Activated T-cell treated with anti-CD3 and anti-CD28 coated beads, Interleukin-2, amount 50 U/mL, for 24 hours (primary cell): ENCODE measurements at regions not wholly inside any gene's neighbourhood (a gene's known extent, or its start where the extent isn't known, plus 50 kb on each side); places are given as distances from the start of the nearest gene placed in this dataset.

Experiments
- DNase-seq: peaks from one replicate; pipeline ENCODE4 v3.0.0-alpha.2; 2020
- H3K27ac Mint-ChIP-seq: 2 replicates; pipeline ENCODE4 v1.8.0; 2020; ENCODE audit warnings: mild to moderate bottlenecking, mixed read lengths
- H3K27me3 Mint-ChIP-seq: 2 replicates; pipeline ENCODE4 v1.8.0; 2020; ENCODE audit warnings: mixed read lengths
- H3K36me3 Mint-ChIP-seq: 2 replicates; pipeline ENCODE4 v1.8.0; 2020; ENCODE audit warnings: low read depth, mixed read lengths
- H3K4me1 Mint-ChIP-seq: 2 replicates; pipeline ENCODE4 v1.8.0; 2020; ENCODE audit warnings: low read depth, mixed read lengths
- H3K4me3 Mint-ChIP-seq: 2 replicates; pipeline ENCODE4 v1.8.0; 2020; ENCODE audit warnings: mild to moderate bottlenecking, moderate library complexity, mixed read lengths
- H3K9me3 Mint-ChIP-seq: 2 replicates; pipeline ENCODE4 v1.8.0; 2020; ENCODE audit warnings: mixed read lengths

DNA sequence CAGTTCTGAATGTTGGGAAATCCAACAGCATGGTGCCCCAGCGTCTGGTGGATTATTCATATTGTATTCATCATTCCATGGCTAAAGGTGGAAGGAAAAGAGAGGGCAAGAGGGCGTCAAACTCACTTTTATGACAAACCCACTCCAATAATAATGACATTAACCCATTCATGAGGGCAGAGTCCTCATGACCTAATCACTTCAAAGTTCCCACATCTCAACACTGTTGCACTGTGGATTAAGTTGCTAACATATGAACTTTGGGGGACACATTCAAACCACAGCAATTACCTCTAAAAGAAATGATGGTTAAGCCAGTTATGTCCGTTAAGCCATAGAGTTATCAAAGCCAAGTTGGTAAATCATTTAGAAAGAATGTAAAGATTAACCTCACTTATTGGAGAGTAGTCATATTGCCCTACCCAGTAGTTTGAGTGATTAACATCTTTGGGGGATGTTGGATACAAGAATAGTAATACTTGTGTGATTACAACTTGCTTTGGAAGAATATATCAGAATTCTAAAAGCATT lies 212.4 kb upstream of the FLRT2 start:
- no peaks in the 10 kb centered on the region for H3K4me1 Mint-ChIP-seq
- no peak overlapping the region for H3K27ac Mint-ChIP-seq
- H3K27me3 Mint-ChIP-seq = no peaks in the 10 kb centered on the region
- H3K4me3 Mint-ChIP-seq = no peak overlapping the region
- no peaks in the 10 kb centered on the region for H3K36me3 Mint-ChIP-seq
- H3K9me3 Mint-ChIP-seq = peaks cover 2% of the 10 kb centered on the region
- DNase-seq = no peak

DNA sequence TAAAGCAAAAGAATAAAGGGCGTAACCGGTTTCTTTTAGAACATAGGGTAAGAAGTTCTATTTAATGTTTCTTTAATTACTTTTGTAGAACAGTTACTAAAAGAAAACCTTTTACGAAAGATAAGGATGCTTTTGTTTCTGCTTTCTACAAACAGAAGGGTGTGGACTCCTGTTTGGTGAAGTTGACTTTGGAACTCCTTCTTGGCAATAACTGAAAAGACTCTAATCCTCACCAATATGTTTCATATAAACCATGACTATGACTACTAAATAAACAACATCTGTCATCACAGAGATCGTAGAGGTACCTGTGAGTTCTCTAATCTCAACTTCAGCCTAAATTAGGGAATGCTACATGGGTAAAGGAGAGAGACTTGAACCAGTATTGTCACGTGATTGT lies 210.8 kb upstream of the FLRT2 start:
- Mint-ChIP-seq H3K4me3 (no peak overlapping the region), H3K27ac (no peak overlapping the region), H3K9me3 (peaks cover 2% of the 10 kb centered on the region), H3K36me3 (no peaks in the 10 kb centered on the region), H3K4me1 (no peaks in the 10 kb centered on the region), H3K27me3 (no peaks in the 10 kb centered on the region)
- DNase-seq = no peak

DNA sequence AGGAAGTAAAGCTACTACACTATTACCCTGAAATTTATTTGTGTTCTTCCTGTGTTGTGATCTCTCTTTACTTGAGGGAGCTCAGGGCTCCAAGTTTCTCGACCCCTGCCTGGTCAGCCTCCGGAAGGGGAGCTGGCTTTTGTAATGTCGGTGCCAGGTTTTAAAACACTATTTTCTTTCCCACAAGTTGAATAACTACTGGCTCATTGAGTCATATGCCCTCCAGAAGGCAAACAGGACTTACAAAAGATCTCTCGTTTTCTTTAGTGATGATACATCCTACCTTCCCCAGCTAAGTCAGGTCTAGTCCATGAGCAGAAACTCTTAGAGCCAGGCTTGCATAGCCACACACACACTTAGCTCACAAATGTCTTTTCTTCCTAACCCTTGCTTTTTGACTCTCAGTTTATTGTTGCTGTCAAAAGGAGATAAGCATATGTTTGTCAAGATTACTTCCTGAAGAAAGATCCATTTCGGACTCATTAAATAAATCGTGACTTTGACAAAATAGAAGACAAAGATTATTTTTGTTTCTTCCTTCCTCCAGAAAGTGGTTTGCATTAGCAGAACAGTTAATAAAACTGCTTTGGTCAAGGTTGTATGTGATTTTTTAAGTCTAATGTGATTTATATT lies 209.8 kb upstream of the FLRT2 start:
- H3K9me3 Mint-ChIP-seq = peaks cover 2% of the 10 kb centered on the region
- H3K4me3 Mint-ChIP-seq = no peak overlapping the region
- H3K36me3 Mint-ChIP-seq = no peaks in the 10 kb centered on the region
- DNase-seq = no peak
- no peak overlapping the region for H3K27ac Mint-ChIP-seq
- H3K4me1 Mint-ChIP-seq = no peaks in the 10 kb centered on the region
- no peaks in the 10 kb centered on the region for H3K27me3 Mint-ChIP-seq

DNA sequence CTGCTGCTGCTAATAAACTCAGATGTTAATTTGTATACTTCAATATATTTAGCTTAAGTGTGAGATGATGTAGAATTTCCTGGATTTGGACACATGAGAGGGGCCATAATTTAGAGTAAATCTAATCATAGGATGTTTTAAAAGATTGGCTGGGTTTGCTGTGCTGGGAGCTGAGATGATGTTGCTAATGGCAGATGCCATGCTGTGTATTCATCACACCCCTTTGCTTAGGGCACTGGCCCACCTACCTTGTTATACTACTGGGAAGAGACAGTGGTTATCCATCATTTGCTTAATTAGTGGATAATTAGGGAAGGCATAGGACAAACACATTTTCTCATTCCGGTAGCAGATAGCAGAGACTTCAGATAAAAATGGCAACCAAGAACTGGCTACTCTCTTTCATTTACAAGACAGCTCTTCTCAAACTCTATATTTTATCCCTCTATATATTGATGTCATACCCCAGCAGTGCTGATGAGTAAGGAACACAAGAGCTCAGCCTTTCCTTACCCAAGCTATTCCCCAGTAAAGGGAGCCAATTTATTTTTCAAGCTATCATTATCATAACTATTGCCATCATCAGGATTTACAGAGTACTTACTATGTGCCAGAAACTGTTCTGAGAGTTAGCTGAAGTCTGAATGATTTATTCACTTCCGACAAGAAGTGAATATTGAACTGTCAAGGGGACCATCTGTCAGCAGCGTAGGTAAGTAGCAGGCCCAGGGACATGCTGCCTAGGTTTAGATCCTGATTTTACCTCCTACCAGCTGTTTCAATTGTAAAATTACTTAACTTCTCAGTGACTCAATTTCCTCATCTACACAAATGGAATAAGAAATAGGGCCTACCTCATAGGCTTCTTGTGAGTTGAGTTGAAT lies 204.6 kb upstream of the FLRT2 start:
- Mint-ChIP-seq H3K9me3 (peaks cover 4% of the 10 kb centered on the region), H3K27me3 (no peaks in the 10 kb centered on the region)
- DNase-seq = no peak

DNA sequence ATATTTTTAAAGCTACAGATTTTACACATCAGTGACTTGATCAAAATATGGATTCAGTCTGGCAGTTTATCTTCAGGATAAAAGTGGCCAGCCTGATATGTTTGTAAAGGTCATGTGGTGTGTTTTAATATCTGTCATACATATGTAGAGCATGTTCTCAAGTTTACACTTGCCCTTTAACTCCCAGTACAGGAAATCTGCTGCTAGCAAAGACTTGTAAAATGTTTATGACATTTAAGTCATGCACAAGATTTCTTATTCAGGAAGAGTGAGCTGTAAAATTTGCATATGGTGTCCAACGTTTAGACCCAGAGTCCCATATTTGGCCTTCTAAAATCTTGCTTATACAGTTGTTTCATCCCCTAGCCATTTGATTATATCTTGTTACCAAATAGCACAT lies 197.5 kb upstream of the FLRT2 start:
- H3K27me3 Mint-ChIP-seq = no peaks in the 10 kb centered on the region
- no peaks in the 10 kb centered on the region for H3K4me1 Mint-ChIP-seq
- no peaks in the 10 kb centered on the region for H3K9me3 Mint-ChIP-seq
- no peak for DNase-seq
- no peak overlapping the region for H3K4me3 Mint-ChIP-seq
- no peak overlapping the region for H3K27ac Mint-ChIP-seq
- no peaks in the 10 kb centered on the region for H3K36me3 Mint-ChIP-seq

More for the DNA sequence above, 204.6 kb upstream of the FLRT2 start:
- Mint-ChIP-seq H3K36me3 (no peaks in the 10 kb centered on the region), H3K4me1 (no peaks in the 10 kb centered on the region), H3K4me3 (no peak overlapping the region), H3K27ac (no peak overlapping the region)

DNA sequence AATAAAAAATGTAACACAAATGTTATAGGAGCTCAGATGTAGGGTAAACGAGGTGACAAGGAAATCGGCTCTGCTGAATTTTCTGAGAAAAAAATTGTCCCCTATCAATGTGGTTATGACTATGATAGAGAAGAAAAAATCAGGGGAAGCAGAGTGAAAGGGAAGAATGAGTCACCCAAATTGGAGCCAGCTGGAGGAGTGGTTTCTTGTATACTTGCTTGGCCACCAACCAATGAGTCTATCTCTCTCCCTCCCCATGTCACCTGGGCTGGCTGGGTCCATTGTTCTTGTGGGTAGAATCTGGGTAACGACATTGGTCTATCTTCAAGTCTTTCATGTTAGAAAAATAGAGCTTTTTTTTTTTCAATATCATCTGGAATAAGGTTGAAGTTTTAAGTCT lies 196.6 kb upstream of the FLRT2 start:
- DNase-seq = no peak
- Mint-ChIP-seq H3K4me3 (no peak overlapping the region), H3K27ac (no peak overlapping the region), H3K36me3 (no peaks in the 10 kb centered on the region), H3K4me1 (no peaks in the 10 kb centered on the region), H3K27me3 (no peaks in the 10 kb centered on the region), H3K9me3 (no peaks in the 10 kb centered on the region)

DNA sequence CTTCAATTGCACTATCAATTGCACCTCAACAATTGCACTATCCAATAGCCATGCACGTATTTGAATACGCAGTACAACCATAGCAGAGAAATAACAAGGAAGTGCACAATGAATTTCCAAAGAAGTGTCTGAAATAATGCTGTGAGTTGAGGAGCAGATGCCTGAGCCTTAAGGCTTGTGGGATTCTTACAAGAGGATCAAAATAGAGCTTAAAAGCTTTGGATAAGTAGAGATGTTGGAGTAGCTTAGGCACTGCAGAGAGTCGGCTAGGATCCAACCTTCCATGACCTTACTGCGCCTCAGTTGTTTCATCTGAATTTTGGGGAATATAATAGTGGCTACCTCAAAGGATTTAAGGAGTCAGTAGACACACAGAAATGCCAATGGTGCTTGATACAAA lies 196.1 kb upstream of the FLRT2 start:
- Mint-ChIP-seq H3K27me3 (no peaks in the 10 kb centered on the region), H3K36me3 (no peaks in the 10 kb centered on the region), H3K9me3 (no peaks in the 10 kb centered on the region), H3K4me3 (no peak overlapping the region), H3K27ac (no peak overlapping the region), H3K4me1 (no peaks in the 10 kb centered on the region)
- DNase-seq = no peak

DNA sequence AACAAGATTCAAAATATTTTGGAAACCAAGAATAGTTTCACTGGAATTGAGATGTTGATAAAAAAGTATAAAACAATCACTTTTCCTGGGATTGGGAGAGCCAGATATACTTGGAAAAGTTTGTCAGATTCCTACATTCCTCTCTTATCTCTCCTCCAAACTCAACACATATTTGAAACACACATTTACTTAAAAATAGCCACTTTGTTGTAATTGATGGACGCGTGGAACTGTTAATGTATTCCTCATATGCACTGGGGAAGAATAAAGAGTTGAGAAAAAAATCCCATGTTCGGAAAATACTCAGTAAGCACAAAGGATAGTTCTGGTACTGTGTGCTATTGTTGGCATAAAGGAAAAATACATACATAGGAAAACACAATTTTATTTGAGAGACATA lies 195.6 kb upstream of the FLRT2 start:
- H3K27me3 Mint-ChIP-seq = no peaks in the 10 kb centered on the region
- H3K4me3 Mint-ChIP-seq = no peak overlapping the region
- no peaks in the 10 kb centered on the region for H3K9me3 Mint-ChIP-seq
- no peaks in the 10 kb centered on the region for H3K36me3 Mint-ChIP-seq
- DNase-seq = no peak
- no peaks in the 10 kb centered on the region for H3K4me1 Mint-ChIP-seq
- no peak overlapping the region for H3K27ac Mint-ChIP-seq

DNA sequence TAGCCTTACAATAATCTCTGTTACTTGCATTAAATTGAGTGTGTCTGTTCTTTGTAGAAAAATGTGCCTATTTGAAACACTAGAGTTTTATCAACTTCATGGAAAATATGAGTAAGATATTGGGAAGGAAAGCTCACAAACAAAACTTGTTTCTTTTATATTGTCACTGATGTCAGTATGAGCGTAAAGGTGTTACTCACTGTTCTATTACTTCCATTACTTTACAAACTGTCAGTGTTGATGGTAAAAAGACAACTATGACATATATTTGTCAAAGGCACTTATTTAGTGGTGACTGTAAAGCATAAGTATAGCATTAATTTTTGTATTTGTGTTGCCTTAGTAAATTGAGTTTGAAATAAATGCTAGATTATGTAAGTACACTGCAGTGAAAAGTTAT lies 193.7 kb upstream of the FLRT2 start:
- no peaks in the 10 kb centered on the region for H3K27me3 Mint-ChIP-seq
- no peaks in the 10 kb centered on the region for H3K36me3 Mint-ChIP-seq
- no peaks in the 10 kb centered on the region for H3K9me3 Mint-ChIP-seq
- no peak for DNase-seq
- no peak overlapping the region for H3K4me3 Mint-ChIP-seq
- H3K27ac Mint-ChIP-seq = no peak overlapping the region
- H3K4me1 Mint-ChIP-seq = no peaks in the 10 kb centered on the region

DNA sequence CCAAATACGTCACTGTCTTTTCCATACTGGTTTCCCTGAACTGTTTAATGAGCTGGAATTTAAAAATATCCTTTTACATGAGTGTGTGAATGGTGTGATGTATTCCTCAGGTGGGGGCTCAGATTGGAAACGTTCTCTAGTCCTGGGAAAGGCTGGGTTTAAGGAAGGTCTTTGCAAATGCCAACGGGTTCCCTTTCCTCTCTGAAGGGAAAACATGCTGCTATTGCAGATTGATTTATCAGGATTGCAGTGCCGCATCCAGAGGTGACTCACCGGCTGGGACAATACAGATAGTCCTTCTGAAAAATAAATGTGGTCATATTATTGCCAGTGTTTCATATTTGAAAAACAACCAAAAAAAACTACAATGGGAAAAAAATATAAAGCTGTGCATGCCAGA lies 193.1 kb upstream of the FLRT2 start:
- no peaks in the 10 kb centered on the region for H3K36me3 Mint-ChIP-seq
- DNase-seq = no peak
- H3K27me3 Mint-ChIP-seq = no peaks in the 10 kb centered on the region
- H3K4me3 Mint-ChIP-seq = no peak overlapping the region
- no peaks in the 10 kb centered on the region for H3K4me1 Mint-ChIP-seq
- no peaks in the 10 kb centered on the region for H3K9me3 Mint-ChIP-seq
- no peak overlapping the region for H3K27ac Mint-ChIP-seq

DNA sequence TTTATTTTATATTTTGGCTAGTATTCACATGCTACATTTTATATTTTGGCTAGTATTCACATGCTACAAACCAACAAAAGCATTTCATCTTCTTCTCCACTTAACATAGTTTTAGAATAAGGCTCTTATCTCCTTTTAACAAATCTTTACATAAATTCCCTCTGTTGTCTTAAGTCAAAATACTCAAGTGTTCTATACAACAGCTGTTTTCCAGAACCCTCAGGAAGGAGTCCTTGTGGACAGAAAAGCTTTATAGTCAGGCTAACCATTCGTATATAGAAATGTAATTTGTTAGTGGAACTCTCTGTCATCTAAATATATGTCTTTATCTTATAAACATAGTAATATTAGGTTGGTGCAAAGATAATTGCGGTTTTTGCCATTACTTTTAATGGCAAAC lies 191.0 kb upstream of the FLRT2 start:
- H3K27me3 Mint-ChIP-seq = no peaks in the 10 kb centered on the region
- no peak overlapping the region for H3K27ac Mint-ChIP-seq
- H3K4me3 Mint-ChIP-seq = no peak overlapping the region
- no peaks in the 10 kb centered on the region for H3K36me3 Mint-ChIP-seq
- H3K9me3 Mint-ChIP-seq = no peaks in the 10 kb centered on the region
- H3K4me1 Mint-ChIP-seq = no peaks in the 10 kb centered on the region
- no peak for DNase-seq

DNA sequence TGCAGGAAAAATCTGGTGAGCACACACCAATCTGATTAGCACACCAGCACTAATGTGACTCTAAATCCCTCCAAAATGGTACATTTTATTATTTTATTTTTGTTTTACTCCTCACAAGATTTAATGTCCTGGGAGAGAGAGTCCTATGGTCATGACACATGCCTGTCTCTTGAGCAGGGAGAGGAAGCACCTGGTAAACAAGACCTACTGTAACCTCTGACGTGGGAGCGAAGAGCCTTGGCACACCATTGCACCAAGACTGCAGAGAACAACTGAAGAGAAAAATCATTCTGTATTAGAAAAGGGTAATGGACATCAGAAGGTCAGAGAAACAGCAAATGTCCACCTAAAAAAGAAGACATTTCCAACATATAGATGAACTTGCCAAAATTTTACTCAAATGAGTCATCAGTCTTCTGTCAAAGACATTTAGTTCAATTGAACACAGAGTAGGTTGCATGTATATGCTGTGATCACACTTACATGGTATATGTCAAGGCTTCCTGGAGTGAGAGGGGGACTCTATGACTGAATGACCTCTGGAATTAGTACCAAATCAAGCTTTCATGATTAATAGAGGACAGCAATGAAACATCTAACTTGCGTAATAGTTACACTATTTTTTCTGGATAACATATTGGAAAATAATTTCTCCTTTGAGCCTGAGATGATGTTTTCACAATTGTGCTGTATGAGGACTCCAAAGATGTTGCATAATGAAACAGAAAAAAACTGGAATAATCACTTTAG lies 186.9 kb upstream of the FLRT2 start:
- no peaks in the 10 kb centered on the region for H3K27me3 Mint-ChIP-seq
- H3K27ac Mint-ChIP-seq = no peak overlapping the region
- no peaks in the 10 kb centered on the region for H3K4me1 Mint-ChIP-seq
- H3K4me3 Mint-ChIP-seq = no peak overlapping the region
- no peak for DNase-seq
- no peaks in the 10 kb centered on the region for H3K36me3 Mint-ChIP-seq
- H3K9me3 Mint-ChIP-seq = peaks cover 4% of the 10 kb centered on the region

DNA sequence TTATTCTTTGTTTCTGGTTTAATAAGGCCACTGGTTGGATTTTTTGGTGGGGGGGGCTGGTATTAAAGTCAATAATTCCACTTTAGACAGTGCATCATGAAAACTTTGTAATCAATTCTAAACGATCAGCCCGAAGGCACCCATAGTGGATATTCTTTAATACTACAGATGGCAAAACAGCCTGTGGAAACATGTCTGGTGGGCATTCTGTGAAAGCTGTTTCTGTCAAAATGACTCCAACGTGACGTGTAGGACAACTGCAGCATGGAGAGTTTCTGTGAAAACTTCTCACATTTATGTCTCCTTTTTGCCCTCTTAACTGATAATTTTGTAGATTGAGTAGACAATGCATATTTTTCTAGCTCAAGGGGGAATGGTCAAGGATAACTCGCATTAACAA lies 185.8 kb upstream of the FLRT2 start:
- Mint-ChIP-seq H3K9me3 (peaks cover 6% of the 10 kb centered on the region), H3K36me3 (no peaks in the 10 kb centered on the region), H3K4me3 (no peak overlapping the region), H3K27ac (no peak overlapping the region), H3K27me3 (no peaks in the 10 kb centered on the region), H3K4me1 (no peaks in the 10 kb centered on the region)
- no peak for DNase-seq

DNA sequence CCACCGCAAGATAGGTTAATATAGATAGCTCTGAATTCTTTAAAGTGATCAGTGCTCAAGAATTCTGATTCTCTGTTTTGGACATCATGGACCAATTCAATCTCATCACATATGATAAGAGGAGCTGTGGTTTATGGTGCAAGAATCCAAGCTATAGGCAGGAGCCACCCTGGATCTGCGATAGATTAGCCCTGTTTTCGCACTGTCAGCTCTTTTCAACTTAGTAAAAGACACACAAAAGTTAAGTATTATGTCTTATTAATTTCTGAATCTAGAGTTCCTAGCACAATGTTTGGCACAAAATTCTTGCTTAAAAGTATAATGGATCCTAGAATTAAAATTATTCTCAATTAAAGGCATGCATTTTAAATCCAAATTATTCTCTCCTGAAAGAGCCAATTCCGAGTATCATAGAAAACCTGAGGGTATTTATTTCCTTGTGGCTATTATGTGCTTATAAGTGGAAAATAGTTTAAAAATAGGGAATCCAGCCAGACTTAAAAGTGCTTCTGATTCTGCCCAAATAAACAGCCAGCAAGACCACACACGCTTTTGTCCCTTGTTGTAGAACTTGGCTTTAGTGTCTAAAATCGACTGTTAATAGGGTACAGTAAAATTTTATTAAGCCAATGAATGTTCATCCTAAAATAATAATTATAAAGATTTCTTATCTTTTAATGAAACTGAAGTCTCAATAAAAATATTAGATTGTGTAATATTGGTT lies 184.9 kb upstream of the FLRT2 start:
- H3K27me3 Mint-ChIP-seq = no peaks in the 10 kb centered on the region
- no peak overlapping the region for H3K4me3 Mint-ChIP-seq
- peaks cover 6% of the 10 kb centered on the region for H3K9me3 Mint-ChIP-seq
- DNase-seq = no peak
- no peaks in the 10 kb centered on the region for H3K4me1 Mint-ChIP-seq
- H3K27ac Mint-ChIP-seq = no peak overlapping the region
- no peaks in the 10 kb centered on the region for H3K36me3 Mint-ChIP-seq
